Esophagus muscularis mucosa (tissue), 4 donors: ENCODE measurements at regions not wholly inside any gene's neighbourhood (a gene's known extent, or its start where the extent isn't known, plus 50 kb on each side); places are given as distances from the start of the nearest gene placed in this dataset.

Source experiments
- DNase-seq: peaks from one replicate; pipeline ENCODE4 v3.0.0-alpha.2; 2017; ENCODE audit errors: extremely low spot score
- H3K27ac ChIP-seq, 4 donors: fragments of 200-600 bp; sonication (generic); replicated peaks in 1 of 4; 1 replicate in 3 of 4; 2 replicates in 1 of 4; pipeline ENCODE4 v1.5.1; 2016 to 2019; ENCODE audit warnings: mild to moderate bottlenecking in 1 of 4
- H3K27me3 ChIP-seq, 4 donors: fragments of 200-600 bp; sonication (generic); one replicate each; pipeline versions ENCODE4 v1.5.1 to v1.6.0; 2016 to 2019
- H3K36me3 ChIP-seq, 4 donors: fragments of 200-600 bp; sonication (generic); one replicate each; pipeline ENCODE4 v1.5.1; 2016 to 2019
- H3K4me1 ChIP-seq, 4 donors: fragments of 200-600 bp; sonication (generic); one replicate each; pipeline ENCODE4 v1.5.1; 2016 to 2019
- H3K4me3 ChIP-seq, 4 donors: fragments of 200-600 bp; sonication (generic); 1 replicate in 2 of 4; 2 replicates in 2 of 4; pipeline ENCODE4 v1.5.1; 2016 to 2019; ENCODE audit warnings: mild to moderate bottlenecking in 4 of 4, moderate library complexity in 1 of 4
- H3K9me3 ChIP-seq, 4 donors: fragments of 200-600 bp; sonication (generic); 1 replicate in 3 of 4; 2 replicates in 1 of 4; pipeline ENCODE4 v1.5.1; 2016 to 2019
- CTCF ChIP-seq, 3 experiments: fragments of 200-600 bp in 2 of 3; fragments of 450-650 bp in 1 of 3; sonication (generic) in 2 of 3; IDR thresholded peaks; one replicate each; pipeline ENCODE4 v1.5.1; 2017 to 2019; ENCODE audit warnings: antibody characterized with exemption in 3 of 3, mild to moderate bottlenecking in 2 of 3, moderate library complexity in 1 of 3
- EP300 ChIP-seq: sonication (generic); formaldehyde crosslinking; IDR thresholded peaks from one replicate; pipeline ENCODE4 v1.6.1; 2017; ENCODE audit warnings: antibody characterized with exemption
- POLR2A ChIP-seq: fragments of 450-650 bp; IDR thresholded peaks from one replicate; pipeline ENCODE4 v1.6.1; 2017; ENCODE audit warnings: antibody characterized with exemption, moderate library complexity, mild to moderate bottlenecking, low read depth
- POLR2AphosphoS5 ChIP-seq, 2 donors: sonication (generic); formaldehyde crosslinking; IDR thresholded peaks; one replicate each; pipeline ENCODE4 v1.6.1; 2017; ENCODE audit warnings: antibody characterized with exemption in 2 of 2
- WGBS: methylation state at CpG from one replicate; pipeline ENCODE4 v1.1.5; 2018; 5-methylcytosine and 5-hydroxymethylcytosine counted together
- intact Hi-C: fragments of 100-400 bp; cut with DNase I; formaldehyde crosslinking; loops from one replicate; pipeline ENCODE4 v1.15.1; 2023

GRCh38 chr18:2420367-2420766 lies 150.9 kb downstream of the METTL4 start:
- H3K4me3 ChIP-seq, result no peak overlapping the region
- no peaks in the 10 kb centered on the region for H3K9me3 ChIP-seq
- no peaks in the 10 kb centered on the region for H3K36me3 ChIP-seq
- H3K27ac ChIP-seq, result no peak overlapping the region
- no peak for DNase-seq
- intact Hi-C loops, result no loop called here
- H3K27me3 ChIP-seq, result no peaks in the 10 kb centered on the region
- 82% methylated on average over 4 of the region's 4 CpGs for WGBS
- H3K4me1 ChIP-seq, result no peaks in the 10 kb centered on the region
- no peak for TF ChIP-seq POLR2A
- TF ChIP-seq POLR2AphosphoS5 (IDR thresholded peaks at IDR 0.05), result no peak
- no peak for TF ChIP-seq EP300
- no peak for TF ChIP-seq CTCF (IDR thresholded peaks at IDR 0.05)

- Histone ChIP-seq H3K27ac (no peak overlapping the region), H3K4me3 (no peak overlapping the region), H3K9me3 (no peaks in the 10 kb centered on the region), H3K27me3 (no peaks in the 10 kb centered on the region), H3K36me3 (no peaks in the 10 kb centered on the region), H3K4me1 (no peaks in the 10 kb centered on the region)
- intact Hi-C loops, result no loop called here
- WGBS, result 49% methylated on average over 5 of the region's 5 CpGs
- TF ChIP-seq POLR2A, result no peak
- TF ChIP-seq CTCF (IDR thresholded peaks at IDR 0.05), result no peak
- no peak for TF ChIP-seq POLR2AphosphoS5 (IDR thresholded peaks at IDR 0.05)
- TF ChIP-seq EP300, result no peak
- no peak for DNase-seq
Measured at GRCh38 chr18:2423761-2424160, 147.5 kb downstream of the METTL4 start.

- 53% methylated on average over 3 of the region's 3 CpGs for WGBS
- Histone ChIP-seq H3K9me3 (peaks cover 0 to 2% (median 0%) of the 10 kb centered on the region in 4 donors), H3K4me3 (no peak overlapping the region), H3K4me1 (no peaks in the 10 kb centered on the region), H3K27me3 (no peaks in the 10 kb centered on the region), H3K27ac (no peak overlapping the region), H3K36me3 (no peaks in the 10 kb centered on the region)
- DNase-seq, result no peak
- no peak for TF ChIP-seq POLR2A
- no peak for TF ChIP-seq CTCF (IDR thresholded peaks at IDR 0.05)
- TF ChIP-seq POLR2AphosphoS5 (IDR thresholded peaks at IDR 0.05), result no peak
- no peak for TF ChIP-seq EP300
- intact Hi-C loops, result no loop called here
Measured at GRCh38 chr18:2424420-2424819, 146.9 kb downstream of the METTL4 start.

GRCh38 chr18:2425426-2426317 lies 145.6 kb downstream of the METTL4 start:
- TF ChIP-seq POLR2AphosphoS5 (IDR thresholded peaks at IDR 0.05) (no peak), POLR2A (no peak), CTCF (IDR thresholded peaks at IDR 0.05) (no peak), EP300 (no peak)
- intact Hi-C loops, result no loop called here
- Histone ChIP-seq H3K4me1 (no peaks in the 10 kb centered on the region), H3K27ac (no peak overlapping the region), H3K9me3 (peaks cover 0 to 8% (median 4%) of the 10 kb centered on the region in 4 donors), H3K36me3 (no peaks in the 10 kb centered on the region), H3K27me3 (no peaks in the 10 kb centered on the region), H3K4me3 (no peak overlapping the region)
- WGBS, result 71% methylated on average over 4 of the region's 4 CpGs
- no peak for DNase-seq
